Skin of body (tissue), 1 donor: ENCODE measurements at regions not wholly inside any gene's neighbourhood (a gene's known extent, or its start where the extent isn't known, plus 50 kb on each side); places are given as distances from the start of the nearest gene placed in this dataset.

Source experiments
- DNase-seq: peaks from one replicate; lab custom pipeline; 2025; lab: John Stamatoyannopoulos, UW

DNA sequence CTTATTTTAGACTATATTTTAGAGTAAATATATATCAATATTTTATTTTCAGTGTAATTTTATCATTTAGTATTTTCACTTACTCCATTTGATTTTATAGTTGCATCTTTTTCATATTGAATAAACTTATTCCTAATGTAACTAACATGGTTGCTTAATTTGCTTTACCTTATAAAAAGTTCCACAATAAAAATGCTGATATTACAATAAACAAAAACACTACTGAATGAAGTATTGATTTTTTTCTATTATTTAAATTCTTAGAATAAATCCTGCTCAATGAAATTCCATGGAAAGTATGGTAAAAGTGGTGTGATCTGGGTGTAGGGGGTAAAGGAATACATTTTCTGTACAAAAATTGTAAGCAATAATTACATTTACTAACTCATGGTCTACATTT, 2074.9 kb upstream of the C9orf72 start:
- no peak for DNase-seq

DNA sequence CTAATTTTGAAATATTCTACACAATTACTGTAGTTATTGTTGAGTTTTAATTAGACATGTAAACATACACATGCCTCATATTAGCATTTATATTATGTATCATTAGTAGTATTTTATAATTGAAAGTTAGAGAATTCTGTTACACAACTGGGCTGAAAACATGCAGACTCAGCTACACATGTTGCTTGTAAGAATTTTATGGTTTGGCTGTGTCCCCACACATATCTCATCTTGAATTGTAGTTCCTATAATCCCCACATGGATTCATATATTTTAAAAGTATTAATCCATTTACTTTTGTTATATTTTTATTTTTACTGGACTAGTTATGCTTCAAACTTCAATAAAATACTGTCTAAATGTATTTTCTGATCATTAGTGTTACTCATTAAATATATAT, 2075.3 kb upstream of the C9orf72 start:
- DNase-seq: peak; percentile 35

DNA sequence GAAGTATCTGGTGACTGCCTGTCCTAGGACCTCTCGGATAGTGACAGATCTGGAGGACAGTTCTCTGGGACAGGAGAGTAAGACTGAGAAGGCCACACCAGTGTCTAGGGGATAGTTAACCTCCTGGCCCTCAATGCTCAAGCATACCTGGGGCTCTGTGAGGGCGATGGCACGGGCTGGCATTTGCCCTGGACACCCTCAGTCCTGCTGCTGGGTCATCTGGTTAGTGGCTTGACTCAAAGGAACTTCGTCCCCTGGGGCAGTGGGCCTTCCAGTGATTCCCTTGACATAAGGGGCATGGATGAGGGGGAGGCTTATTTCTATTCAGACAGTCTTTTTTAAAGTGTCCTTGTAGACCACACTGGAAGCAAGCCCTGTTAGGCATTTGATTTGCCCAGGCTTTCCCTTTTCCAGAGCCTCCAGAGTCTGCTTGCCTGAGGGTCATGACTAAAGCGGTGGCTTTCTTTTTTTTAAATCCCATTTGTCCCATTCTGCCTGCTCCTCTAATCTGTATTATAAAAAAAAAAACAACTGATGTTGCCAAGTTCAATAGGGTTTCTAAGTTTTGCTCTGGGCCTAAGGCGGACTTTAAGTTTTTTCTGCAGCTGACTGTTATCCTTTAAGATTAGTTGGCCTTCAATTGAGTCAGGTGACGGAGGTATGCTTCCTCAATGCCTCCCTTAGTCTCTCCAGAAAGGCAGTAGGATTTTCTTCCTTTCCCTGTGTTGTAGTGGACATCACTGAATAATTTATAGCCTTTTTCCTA, 2083.5 kb upstream of the C9orf72 start:
- no peak for DNase-seq

DNA sequence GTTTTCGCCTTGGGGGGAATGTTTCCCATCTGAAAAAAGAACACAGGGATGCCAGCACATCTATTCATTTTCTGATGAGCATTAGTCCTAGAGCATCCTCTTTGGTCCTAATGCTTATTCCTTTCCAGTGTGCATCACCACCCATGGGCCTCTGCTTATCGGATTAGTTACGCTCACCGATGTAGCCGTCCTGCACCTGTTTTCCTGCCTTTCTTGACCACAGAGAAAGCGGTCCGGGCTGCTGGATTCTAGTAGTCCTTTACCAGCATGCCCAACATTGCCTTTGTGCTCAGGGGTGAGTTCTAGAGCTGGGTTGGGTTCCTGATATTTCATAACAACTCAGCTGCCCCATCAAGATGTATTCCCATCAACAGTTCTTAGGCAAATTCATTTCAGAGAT, 2084.5 kb upstream of the C9orf72 start:
- DNase-seq: no peak

DNA sequence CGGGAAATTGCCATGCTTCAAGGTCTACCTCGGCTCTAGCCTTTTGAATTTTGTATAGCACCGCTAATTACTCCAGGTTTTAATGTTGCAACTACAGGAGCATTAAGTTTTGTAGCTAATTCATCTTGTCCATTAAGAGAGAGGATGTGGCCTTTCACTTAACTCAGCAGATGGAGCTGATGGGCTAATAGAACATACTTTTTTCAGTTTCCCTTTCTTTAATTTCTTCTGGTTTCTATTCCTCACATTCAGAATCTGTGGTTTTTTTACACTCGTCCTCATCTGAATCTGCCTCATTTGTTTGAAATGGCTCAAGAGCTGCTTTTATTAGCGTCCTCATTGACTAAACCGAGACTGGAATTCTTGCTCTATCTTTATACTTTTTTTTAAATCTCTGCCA, 2085.7 kb upstream of the C9orf72 start:
- no peak for DNase-seq

DNA sequence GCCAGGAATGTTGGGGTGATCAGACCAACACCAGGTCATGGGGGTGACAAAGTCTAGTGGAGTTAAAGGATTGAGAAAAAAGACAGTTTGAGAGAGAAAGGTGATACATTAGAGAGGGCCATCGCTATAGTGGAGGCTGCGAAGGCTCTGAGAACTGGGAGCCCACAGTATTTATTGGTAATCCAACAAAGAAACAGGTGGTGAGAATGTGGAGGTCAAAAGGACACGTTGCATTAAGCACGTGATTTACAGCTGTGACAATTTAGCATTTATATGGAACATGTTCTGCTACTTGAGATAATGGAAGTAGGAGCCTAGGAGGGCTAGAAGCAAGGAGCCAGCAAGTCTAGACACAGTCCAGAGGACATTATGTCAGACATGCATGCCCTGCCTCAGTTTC, 2086.5 kb upstream of the C9orf72 start:
- no peak for DNase-seq

DNA sequence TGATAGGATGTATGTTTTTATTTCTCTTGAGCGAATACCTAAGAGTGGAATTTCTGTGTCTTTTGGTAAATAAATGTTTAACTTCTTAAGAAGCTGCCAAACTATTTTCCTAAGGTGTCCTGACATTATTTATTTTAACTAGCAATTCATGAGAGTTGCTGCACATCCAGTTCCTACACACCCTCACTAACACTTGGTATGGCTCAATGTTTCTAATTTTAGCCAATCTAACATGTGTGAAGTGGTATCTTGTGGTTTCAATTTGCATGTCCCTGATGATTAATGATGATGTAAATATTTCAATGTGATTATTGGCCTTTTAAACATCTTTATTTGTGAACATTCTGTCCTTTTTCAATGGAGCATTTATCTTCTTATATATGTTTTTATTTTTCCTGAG, 2095.5 kb upstream of the C9orf72 start:
- DNase-seq: no peak

DNA sequence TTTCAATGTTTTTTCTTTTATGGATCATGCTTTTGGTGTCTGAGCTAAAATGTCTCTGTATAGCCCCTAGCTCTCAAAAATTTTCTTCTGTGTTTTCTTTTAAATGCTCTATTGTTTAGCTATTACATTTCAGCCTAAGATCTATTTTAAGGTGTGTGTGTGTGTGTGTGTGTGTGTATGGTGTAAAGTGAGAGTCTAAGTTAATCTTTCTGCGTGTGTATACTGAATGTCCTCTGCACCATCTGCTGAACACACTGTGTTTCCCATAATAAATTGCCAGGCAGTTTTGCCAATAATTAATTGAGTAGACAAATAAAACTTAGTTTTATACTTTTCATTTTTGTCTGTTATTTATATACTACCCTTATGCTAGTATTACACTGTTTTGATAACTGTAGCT, 2096.3 kb upstream of the C9orf72 start:
- DNase-seq: no peak

DNA sequence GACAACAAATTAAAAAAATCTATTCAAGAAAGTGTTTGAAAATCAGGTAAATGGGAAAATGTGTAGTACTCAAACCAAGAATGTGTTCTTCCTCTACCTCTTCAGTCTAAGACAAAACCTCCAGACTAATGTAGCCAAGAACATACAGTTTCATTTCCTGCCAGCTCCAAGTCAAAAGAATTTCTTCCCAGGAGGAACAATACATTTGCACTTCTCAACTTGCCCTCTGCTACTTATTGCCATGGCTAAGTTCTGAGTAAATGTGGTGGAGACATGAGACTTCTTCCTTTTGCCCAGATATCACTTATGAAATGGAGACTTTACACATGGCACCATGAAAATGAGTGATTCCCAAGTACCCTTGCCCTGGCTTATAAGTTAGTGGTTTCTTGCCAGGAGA, 2112.2 kb upstream of the C9orf72 start:
- no peak for DNase-seq

DNA sequence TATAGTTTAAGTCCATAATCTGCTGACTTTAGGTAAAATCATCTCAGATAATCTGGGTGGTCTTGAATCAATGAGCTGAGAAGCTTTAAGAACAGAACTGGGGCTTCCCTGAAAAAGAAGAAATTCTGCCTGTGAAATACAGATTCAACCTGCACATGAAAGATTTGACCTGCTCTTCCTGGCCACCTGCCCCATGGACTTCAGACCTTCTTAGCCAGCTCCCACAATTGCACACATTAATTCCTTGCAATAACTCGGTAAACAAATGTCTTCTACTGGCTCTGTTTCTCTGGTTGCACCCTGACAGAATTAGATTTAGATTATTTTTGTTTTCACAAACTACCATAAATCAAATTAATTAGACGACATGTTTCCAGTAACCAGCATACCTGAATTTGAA, 2117.9 kb upstream of the C9orf72 start:
- DNase-seq: no peak

DNA sequence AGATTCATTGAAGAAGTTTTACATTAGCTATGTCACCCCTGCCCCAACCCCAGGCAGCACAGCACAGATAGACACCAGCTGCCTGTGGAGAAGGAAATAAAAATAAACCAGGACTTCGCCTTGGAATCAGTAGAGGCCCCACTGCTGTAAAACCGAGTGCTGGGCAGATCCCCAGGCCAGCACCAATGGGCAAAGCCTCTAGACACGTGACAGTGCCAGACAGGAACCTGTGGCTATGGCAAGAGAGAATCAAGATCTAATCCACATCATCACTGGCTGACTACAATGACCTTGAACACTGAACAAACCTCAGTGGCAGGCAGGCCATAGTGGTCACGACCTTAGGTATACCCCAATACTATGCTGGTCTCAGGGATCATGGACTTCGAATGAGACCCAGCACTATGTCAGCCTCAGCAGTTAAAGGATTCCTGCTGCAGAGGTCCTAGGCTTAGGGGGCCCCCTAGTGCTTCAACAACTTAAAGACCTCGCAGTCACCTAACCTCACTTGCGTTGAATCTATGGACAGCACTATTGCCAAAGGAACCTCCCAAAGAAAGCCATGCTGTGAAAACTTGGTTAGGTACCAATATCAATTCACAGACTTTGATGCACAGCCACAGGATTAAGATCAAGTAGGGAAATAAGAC, 2118.6 kb upstream of the C9orf72 start:
- no peak for DNase-seq

DNA sequence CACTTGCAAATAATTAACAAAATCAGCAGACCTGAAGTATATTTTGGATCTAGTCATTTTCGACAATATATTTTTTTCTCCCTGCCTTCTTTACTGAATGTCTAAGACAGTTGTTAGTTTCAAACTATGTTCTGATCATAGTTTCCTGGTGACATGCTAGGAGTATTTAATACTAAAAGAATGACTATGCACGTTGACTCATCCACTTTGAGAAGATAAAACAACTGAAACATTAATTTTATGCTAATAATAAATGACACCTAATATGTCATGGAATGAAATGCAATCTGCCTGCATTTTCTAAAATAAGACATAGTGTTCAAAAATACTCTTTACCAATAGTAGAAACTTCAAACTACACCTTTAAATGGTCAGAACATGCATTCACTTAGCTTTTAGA, 2123.7 kb upstream of the C9orf72 start:
- no peak for DNase-seq

DNA sequence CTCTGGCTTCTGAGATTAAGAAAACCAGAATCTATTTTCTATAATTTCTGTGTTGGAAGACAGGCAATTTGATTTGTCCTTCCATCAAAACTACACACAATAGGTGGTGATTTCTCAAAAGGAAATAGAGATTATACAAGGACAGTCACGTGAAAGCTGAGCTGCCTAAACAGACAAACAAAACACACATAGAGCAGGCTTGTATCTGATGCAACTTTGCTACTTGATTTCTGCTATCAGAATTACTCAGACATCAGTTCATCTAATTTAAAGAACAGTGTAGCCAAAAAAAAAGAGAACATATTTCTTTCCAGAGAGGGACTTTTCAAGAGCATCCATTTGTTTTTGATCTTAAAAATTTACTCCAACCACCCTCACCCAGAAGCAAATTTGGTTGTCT, 2128.3 kb upstream of the C9orf72 start:
- DNase-seq: no peak

DNA sequence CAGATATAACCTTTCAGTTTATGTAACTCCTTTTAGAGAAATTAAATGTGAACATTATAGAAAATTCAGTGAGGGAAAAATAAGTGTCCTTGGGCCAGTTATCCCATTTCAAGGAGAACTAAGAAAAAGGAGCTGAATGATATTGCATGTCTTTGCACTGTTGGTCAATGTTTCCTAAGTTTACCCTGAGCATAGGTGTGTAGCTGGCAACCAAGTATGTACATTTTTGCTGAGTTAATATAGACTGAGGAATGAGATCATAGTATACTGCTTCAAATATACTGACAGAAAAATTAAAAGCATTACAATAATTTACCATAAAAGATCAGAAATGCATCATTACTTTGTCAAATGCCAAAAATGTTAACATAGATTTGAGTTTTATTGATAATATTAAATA, 2128.7 kb upstream of the C9orf72 start:
- no peak for DNase-seq

DNA sequence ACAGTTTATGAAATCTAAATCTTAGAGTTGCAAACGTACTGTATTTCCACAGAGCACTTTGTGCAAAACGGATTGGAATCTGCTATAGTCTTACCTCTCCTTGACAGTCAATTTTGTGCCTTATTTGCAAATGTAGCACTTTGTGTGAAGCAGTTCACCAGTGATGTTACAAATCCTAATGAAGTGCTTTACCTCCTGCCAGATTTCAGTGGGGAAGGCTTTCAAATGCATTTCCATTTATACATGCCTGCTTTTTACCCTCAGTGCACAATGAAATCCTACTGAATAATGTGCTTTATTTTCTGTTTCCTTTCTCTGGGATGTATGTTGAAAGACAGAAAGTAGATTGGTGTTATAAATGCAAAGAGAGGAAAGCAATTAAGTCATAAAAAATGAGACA, 2141.6 kb upstream of the C9orf72 start:
- no peak for DNase-seq

DNA sequence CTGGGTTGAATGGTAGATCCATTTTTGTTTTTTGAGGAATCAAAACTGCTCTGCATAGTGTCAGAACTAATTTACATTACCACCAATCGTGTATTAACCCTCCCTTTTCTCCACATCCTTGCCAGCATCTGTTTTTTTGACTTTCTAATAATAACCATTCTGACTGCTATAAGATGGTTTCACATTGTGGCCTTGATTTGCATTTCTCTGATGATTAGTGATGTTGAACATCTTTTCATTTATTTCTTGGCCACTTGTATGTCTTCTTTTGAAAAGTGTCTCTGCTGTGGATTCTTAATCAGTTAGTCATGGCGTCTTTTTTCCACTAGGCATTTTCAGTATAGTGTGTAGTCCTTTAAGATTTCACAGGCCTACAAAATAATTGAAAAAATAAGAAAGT, 2144.3 kb upstream of the C9orf72 start:
- no peak for DNase-seq

DNA sequence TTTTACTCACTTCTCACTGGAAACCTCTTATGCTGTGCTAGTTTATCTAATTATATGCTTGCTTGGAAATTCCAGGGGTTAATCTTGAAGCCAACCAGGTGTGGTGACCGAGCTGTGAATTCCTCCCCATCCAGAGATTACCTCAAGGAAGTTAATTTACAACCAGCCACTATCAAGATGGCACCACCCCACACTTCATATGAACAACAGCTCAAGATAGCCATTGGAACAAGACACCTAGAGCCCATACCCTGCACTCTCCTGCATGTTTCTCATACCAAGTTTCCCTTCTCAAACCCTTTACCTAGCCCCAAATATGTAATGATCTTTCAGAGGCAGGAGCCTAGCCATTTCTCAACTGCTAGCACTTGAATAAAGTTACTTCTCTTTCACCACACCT, 2156.9 kb upstream of the C9orf72 start:
- DNase-seq: no peak

DNA sequence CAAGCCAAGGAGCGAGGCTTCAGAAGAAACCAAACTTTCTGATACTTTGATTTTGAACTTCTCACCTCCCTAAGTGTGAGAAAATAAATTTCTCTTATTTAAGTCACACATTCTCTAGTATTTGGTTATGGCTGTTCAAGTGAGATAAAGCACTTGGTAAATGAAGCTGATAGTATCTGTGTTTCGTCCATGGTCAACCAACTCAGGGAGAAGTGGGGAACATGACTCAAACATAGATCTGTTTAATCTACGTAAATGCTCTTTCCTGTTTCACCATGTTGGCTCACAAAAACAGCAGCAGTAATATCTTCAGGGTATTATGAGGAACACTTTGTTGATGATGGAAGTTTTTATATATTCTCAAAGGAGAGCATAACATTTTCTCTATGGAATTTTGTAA, 2167.2 kb upstream of the C9orf72 start:
- DNase-seq: no peak

DNA sequence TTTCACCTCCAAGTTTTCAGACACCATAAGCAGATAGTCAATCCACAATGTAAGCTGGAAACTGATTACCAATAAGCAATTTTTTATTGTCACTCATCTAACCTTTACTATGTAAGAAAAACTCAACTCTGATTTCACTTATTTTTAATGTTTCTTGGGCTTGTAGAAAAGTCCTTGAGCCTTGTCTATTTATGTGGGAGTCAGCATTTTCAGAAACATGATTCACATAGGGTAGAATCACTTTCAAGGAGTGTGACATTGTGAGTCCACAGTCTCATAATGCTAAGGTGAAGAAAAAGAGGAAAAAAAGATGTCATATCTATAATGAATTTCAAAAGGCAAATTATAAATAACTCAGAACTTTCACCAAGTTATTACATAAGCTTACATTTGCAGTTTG, 2167.9 kb upstream of the C9orf72 start:
- DNase-seq: no peak

DNA sequence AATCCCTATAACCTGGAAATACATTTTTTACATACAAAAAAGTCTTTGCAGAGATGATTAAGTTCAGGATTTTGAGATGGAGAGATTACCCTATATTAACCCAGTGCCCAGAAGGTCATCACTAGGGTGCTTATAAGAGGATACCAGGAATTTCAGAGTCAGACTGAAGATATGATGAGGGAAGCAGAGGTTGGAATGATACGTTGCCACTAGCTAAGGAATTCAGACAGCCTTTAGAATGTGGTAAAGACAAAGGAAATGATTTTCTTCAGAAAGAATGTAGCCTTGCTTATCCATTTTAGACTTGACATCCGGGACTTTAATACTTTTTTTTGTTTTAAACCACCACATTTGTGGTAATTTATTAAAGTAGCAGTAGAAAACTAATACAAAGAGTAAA, 2176.8 kb upstream of the C9orf72 start:
- no peak for DNase-seq

DNA sequence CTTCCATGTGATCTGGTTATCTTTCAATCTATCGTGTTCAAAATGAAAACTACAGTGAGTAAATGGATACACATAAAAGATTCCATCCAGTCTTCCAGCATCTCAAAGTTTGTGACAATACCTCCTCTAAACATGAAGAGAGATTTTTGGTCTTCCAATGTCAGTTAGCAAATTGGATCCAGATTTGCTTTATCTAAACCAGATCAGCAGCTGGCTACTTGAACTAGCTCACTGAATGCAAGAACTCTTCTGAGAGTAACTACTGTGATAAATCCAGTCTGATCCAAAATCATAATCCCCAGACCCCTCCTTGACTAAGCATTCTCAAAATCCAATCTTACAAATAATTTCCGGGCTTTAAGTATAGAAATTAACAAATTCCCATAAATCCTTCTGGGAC, 2177.9 kb upstream of the C9orf72 start:
- DNase-seq: peak; percentile 40

DNA sequence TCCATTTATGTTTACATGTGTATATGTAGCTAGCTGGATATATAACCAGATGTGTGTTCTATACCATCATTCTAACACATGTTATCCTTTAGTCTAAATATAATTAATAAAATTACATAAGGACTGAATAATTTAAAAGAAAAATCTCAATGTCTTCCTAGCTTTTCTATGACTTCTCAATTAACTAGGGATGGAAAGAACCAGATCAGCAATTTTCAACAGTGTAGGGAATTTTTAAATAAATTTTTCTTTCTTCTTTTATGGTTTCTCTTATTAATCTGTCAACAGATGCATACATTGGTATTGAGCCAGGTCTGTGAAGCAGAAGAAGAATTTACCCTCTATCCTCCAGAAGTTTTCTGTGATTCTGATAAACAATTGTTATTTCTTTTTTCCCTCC, 2180.4 kb upstream of the C9orf72 start:
- no peak for DNase-seq

DNA sequence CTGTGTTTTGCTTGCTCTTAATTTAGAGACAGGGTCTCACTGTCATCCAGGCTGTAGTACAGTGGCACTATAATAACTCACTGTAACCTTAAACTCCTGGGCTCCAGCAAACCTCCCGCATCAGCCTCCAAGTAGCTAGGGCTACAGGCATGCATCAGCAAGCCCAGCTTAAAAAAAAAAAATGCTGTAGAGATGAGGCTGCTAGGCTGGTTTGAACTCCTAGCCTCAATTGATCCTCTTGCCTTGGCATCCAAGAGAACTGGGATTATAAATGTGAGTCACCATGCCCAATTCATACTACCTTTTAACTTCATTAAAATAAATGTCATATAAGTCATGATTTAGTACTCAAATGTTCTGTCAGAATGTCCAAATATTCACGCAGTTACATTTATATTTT, 2195.7 kb upstream of the C9orf72 start:
- no peak for DNase-seq

DNA sequence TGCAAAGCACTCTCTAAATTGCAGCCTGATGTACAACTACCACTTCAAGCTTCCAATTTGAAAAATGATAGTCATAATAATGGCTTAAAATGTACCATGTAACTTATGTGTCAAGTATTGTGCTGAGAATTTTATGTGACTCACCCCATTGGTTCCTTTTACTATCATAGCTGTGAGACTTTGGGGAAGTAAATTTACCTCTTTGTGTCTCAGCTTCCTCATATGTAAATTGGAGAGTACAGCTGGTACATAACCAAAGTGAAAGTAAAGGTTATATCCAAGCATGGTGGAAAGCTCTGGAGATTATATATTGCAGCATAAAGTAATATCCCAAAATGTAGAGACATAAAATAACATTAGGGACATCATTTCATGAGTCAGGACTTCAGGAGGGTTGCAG, 2200.4 kb upstream of the C9orf72 start:
- DNase-seq: no peak
